HG02938 (cell line): ENCODE measurements at regions not wholly inside any gene's neighbourhood (a gene's known extent, or its start where the extent isn't known, plus 50 kb on each side); places are given as distances from the start of the nearest gene placed in this dataset.
"Not testable (repeated sequence)": the region's sequence is repeated elsewhere in the genome, so short reads cannot be mapped to it uniquely, and the experiment has no call there.

Experiments
- ATAC-seq: cut with Tn5 transposase; IDR thresholded peaks from one replicate; pipeline ENCODE4 v1.9.1; 2021; ENCODE audit warnings: mild to moderate bottlenecking, moderate library complexity; ENCODE audit not compliant: unreplicated experiment

GRCh38 chrX:114272096-114272686, 311.7 kb upstream of the HTR2C start:
- no peak for ATAC-seq

- ATAC-seq: not testable (repeated sequence)
These were observed 313.5 kb upstream of the HTR2C start for GRCh38 chrX:114270371-114270770.

GRCh38 chrX:114268643-114269042, 315.2 kb upstream of the HTR2C start:
- ATAC-seq: no peak

- no peak for ATAC-seq
These were observed 316.7 kb upstream of the HTR2C start for GRCh38 chrX:114267142-114267541.

GRCh38 chrX:114252186-114252585, 331.7 kb upstream of the HTR2C start:
- no peak for ATAC-seq

GRCh38 chrX:114251575-114251974, 332.3 kb upstream of the HTR2C start:
- no peak for ATAC-seq

GRCh38 chrX:114221445-114221844, 362.4 kb upstream of the HTR2C start:
- no peak for ATAC-seq

- ATAC-seq: no peak
These were observed 373.0 kb upstream of the HTR2C start for GRCh38 chrX:114210879-114211278.

- ATAC-seq: no peak
These were observed 382.3 kb upstream of the HTR2C start for GRCh38 chrX:114201622-114202021.

- ATAC-seq: no peak
These were observed 402.7 kb upstream of the HTR2C start for GRCh38 chrX:114181195-114181594.

- no peak for ATAC-seq
These were observed 405.8 kb upstream of the HTR2C start for GRCh38 chrX:114178126-114178525.

- ATAC-seq: not testable (repeated sequence)
These were observed 416.6 kb upstream of the HTR2C start for GRCh38 chrX:114167276-114167675.

- ATAC-seq: no peak
These were observed 417.3 kb upstream of the HTR2C start for GRCh38 chrX:114166601-114167000.

GRCh38 chrX:114165537-114165936, 418.3 kb upstream of the HTR2C start:
- no peak for ATAC-seq

- no peak for ATAC-seq
These were observed 421.7 kb upstream of the HTR2C start for GRCh38 chrX:114162068-114162735.

GRCh38 chrX:114152801-114153200, 431.1 kb upstream of the HTR2C start:
- ATAC-seq: no peak

GRCh38 chrX:114152130-114152529, 431.8 kb upstream of the HTR2C start:
- ATAC-seq: no peak

- ATAC-seq: no peak
These were observed 449.4 kb upstream of the HTR2C start for GRCh38 chrX:114134465-114134864.

- no peak for ATAC-seq
These were observed 456.4 kb upstream of the HTR2C start for GRCh38 chrX:114127411-114128025.

- no peak for ATAC-seq
These were observed 456.9 kb upstream of the HTR2C start for GRCh38 chrX:114127005-114127404.

- no peak for ATAC-seq
These were observed 482.8 kb upstream of the HTR2C start for GRCh38 chrX:114101081-114101480.

GRCh38 chrX:114097866-114098265, 486.0 kb upstream of the HTR2C start:
- ATAC-seq: no peak
